H9 (cell line): ENCODE measurements at regions not wholly inside any gene's neighbourhood (a gene's known extent, or its start where the extent isn't known, plus 50 kb on each side); places are given as distances from the start of the nearest gene placed in this dataset.

Experiments
- DNase-seq: peaks from one replicate; pipeline ENCODE4 v3.0.0-alpha.2; 2017
- H2AFZ ChIP-seq: one replicate; pipeline ENCODE4 v1.6.1; 2013; ENCODE audit warnings: mild to moderate bottlenecking, low read length, control low read depth, moderate library complexity
- H2AK5ac ChIP-seq: 2 replicates; pipeline ENCODE4 v1.6.1; 2013; ENCODE audit warnings: low read length, control low read depth, mixed read lengths; ENCODE audit not compliant: insufficient read length
- H2BK120ac ChIP-seq: one replicate; pipeline ENCODE4 v1.6.1; 2013; ENCODE audit warnings: low read depth, mild to moderate bottlenecking, low read length, control low read depth, inconsistent platforms; ENCODE audit not compliant: poor library complexity, severe bottlenecking
- H2BK12ac ChIP-seq: 2 replicates; pipeline ENCODE4 v1.6.1; 2013; ENCODE audit warnings: low read length, control low read depth, mixed read lengths, low read depth; ENCODE audit not compliant: insufficient read length
- H2BK15ac ChIP-seq: 2 replicates; pipeline ENCODE4 v1.6.1; 2013; ENCODE audit warnings: low read depth, low read length, control low read depth
- H2BK20ac ChIP-seq: one replicate; pipeline ENCODE4 v1.6.1; 2013; ENCODE audit warnings: low read depth, mild to moderate bottlenecking, low read length, control low read depth, inconsistent platforms; ENCODE audit not compliant: poor library complexity, severe bottlenecking
- H2BK5ac ChIP-seq: 2 replicates; pipeline ENCODE4 v1.6.1; 2013; ENCODE audit warnings: low read length, control low read depth, mixed read lengths; ENCODE audit not compliant: insufficient read length
- H3K14ac ChIP-seq: 2 replicates; pipeline ENCODE4 v1.6.1; 2013; ENCODE audit warnings: low read length, control low read depth; ENCODE audit not compliant: insufficient read depth
- H3K18ac ChIP-seq: 2 replicates; pipeline ENCODE4 v1.6.1; 2013; ENCODE audit warnings: low read depth, mild to moderate bottlenecking, mixed read lengths, low read length, control low read depth; ENCODE audit not compliant: insufficient read length
- H3K23ac ChIP-seq: 2 replicates; pipeline ENCODE4 v1.6.1; 2013; ENCODE audit warnings: low read length, control low read depth, mixed read lengths, low read depth; ENCODE audit not compliant: insufficient read length
- H3K23me2 ChIP-seq: 2 replicates; pipeline ENCODE4 v1.6.1; 2013; ENCODE audit warnings: low read depth, mild to moderate bottlenecking, mixed read lengths, low read length, control low read depth; ENCODE audit not compliant: insufficient read length, poor library complexity, severe bottlenecking
- H3K27ac ChIP-seq: 2 replicates; pipeline ENCODE4 v1.5.1; 2013; ENCODE audit warnings: low read length, control low read depth, mixed read lengths, low read depth; ENCODE audit not compliant: insufficient read length
- H3K27me3 ChIP-seq: 2 replicates; pipeline ENCODE4 v1.6.1; 2013; ENCODE audit warnings: low read length, control low read depth, inconsistent platforms; ENCODE audit not compliant: insufficient read depth
- H3K4ac ChIP-seq: 2 replicates; pipeline ENCODE4 v1.6.1; 2013; ENCODE audit warnings: low read depth, mild to moderate bottlenecking, control low read depth, inconsistent platforms, low read length, moderate library complexity
- H3K4me1 ChIP-seq: 2 replicates; pipeline ENCODE4 v1.6.1; 2013; ENCODE audit warnings: low read length, control low read depth, inconsistent platforms; ENCODE audit not compliant: insufficient read depth
- H3K4me2 ChIP-seq: 2 replicates; pipeline ENCODE4 v1.6.1; 2013; ENCODE audit warnings: low read length, control low read depth, mixed read lengths; ENCODE audit not compliant: insufficient read length, insufficient read depth
- H3K56ac ChIP-seq: 2 replicates; pipeline ENCODE4 v1.6.1; 2013; ENCODE audit warnings: low read depth, mild to moderate bottlenecking, mixed read lengths, low read length, control low read depth; ENCODE audit not compliant: insufficient read length
- H3K79me1 ChIP-seq: 2 replicates; pipeline ENCODE4 v1.6.1; 2013; ENCODE audit warnings: low read depth, mild to moderate bottlenecking, moderate library complexity, low read length, control low read depth, inconsistent platforms; ENCODE audit not compliant: insufficient read depth, poor library complexity, severe bottlenecking
- H3K79me2 ChIP-seq: 2 replicates; pipeline ENCODE4 v1.6.1; 2013; ENCODE audit warnings: low read length, control low read depth, inconsistent platforms; ENCODE audit not compliant: insufficient read depth
- H3K9ac ChIP-seq: 2 replicates; pipeline ENCODE4 v1.6.1; 2013; ENCODE audit warnings: low read length, control low read depth, mixed read lengths; ENCODE audit not compliant: insufficient read length; ENCODE audit errors: extremely low read depth
- H3K9me3 ChIP-seq: one replicate; pipeline ENCODE4 v1.6.1; 2013; ENCODE audit warnings: low read depth, low read length, inconsistent platforms; ENCODE audit not compliant: control insufficient read depth
- H3T11ph ChIP-seq: one replicate; pipeline ENCODE4 v1.6.1; 2013; ENCODE audit warnings: mild to moderate bottlenecking, low read length, control low read depth, inconsistent platforms
- H4K20me1 ChIP-seq: one replicate; pipeline ENCODE4 v1.6.1; 2013; ENCODE audit not compliant: control insufficient read depth, insufficient read length, insufficient read depth
- H4K5ac ChIP-seq: 2 replicates; pipeline ENCODE4 v1.6.1; 2013; ENCODE audit warnings: low read depth, mild to moderate bottlenecking, mixed read lengths, low read length, control low read depth; ENCODE audit not compliant: insufficient read length
- H4K8ac ChIP-seq: replicated peaks from 2 replicates; pipeline ENCODE4 v1.6.1; 2013; ENCODE audit warnings: low read length, control low read depth, mixed read lengths, low read depth; ENCODE audit not compliant: insufficient read length
- H4K91ac ChIP-seq: 2 replicates; pipeline ENCODE4 v1.6.1; 2013; ENCODE audit warnings: low read depth, mild to moderate bottlenecking, moderate library complexity, mixed read lengths, low read length, control low read depth; ENCODE audit not compliant: insufficient read length
- H3K27ac Mint-ChIP-seq, 3 experiments: 2 replicates in 2 of 3; 3 replicates in 1 of 3; pipeline ENCODE4 v1.8.0; 2020 to 2021; ENCODE audit warnings: mixed read lengths in 3 of 3, mild to moderate bottlenecking in 1 of 3, moderate library complexity in 1 of 3
- H3K27me3 Mint-ChIP-seq: 2 replicates; pipeline ENCODE4 v1.8.0; 2021; ENCODE audit warnings: low read depth, mild to moderate bottlenecking, moderate library complexity, mixed read lengths
- H3K36me3 Mint-ChIP-seq, 3 experiments: 2 replicates in 2 of 3; 3 replicates in 1 of 3; pipeline ENCODE4 v1.8.0; 2020 to 2021; ENCODE audit warnings: low read depth in 3 of 3, mixed read lengths in 3 of 3; ENCODE audit not compliant: insufficient read depth in 1 of 3
- H3K4me1 Mint-ChIP-seq, 2 experiments: 2 replicates each; pipeline ENCODE4 v1.8.0; 2020; ENCODE audit warnings: mixed read lengths in 2 of 2
- H3K4me3 Mint-ChIP-seq, 2 experiments: 2 replicates in 1 of 2; 3 replicates in 1 of 2; pipeline ENCODE4 v1.8.0; 2020 to 2021; ENCODE audit warnings: mild to moderate bottlenecking in 2 of 2, mixed read lengths in 2 of 2, moderate library complexity in 1 of 2
- H3K9me3 Mint-ChIP-seq, 2 experiments: 2 replicates in 1 of 2; 3 replicates in 1 of 2; pipeline ENCODE4 v1.8.0; 2020; ENCODE audit warnings: mild to moderate bottlenecking in 2 of 2, mixed read lengths in 2 of 2, moderate library complexity in 1 of 2
- CTCF ChIP-seq: fragments of 200-600 bp; sonication (generic); conservative IDR thresholded peaks from 3 replicates; pipeline ENCODE4 v1.8.0; 2021; ENCODE audit warnings: antibody characterized with exemption, mild to moderate bottlenecking
- WGBS: extraction: QIAGEN DNeasy Blood & Tissue Kit; methylation state at CpG from one replicate; pipeline ENCODE4 v1.1.7; 2013; ENCODE audit warnings: missing lambda C conversion rate, low lambda C conversion rate, mixed read lengths; ENCODE audit not compliant: insufficient read length; ENCODE audit errors: extremely low coverage; 5-methylcytosine and 5-hydroxymethylcytosine counted together

GRCh38 chr7:131630427-131630826 is 74.0 kb upstream of the PODXL start:
- H3K56ac ChIP-seq, result no peak overlapping the region
- H3K27me3 ChIP-seq, result no peaks in the 10 kb centered on the region; the same call in 1 of the 2 replicates
- no peak overlapping the region for H4K8ac ChIP-seq
- H4K5ac ChIP-seq, result no peak overlapping the region
- H3K23me2 ChIP-seq, result no peaks in the 10 kb centered on the region
- Mint-ChIP-seq H3K36me3 (peaks cover 0 to 2% (median 0%) of the 10 kb centered on the region in 3 experiments; a peak in 2 of 7 replicates), H3K27me3 (peaks cover 11% of the 10 kb centered on the region), H3K4me1 (peaks cover 48 to 49% of the 10 kb centered on the region in 2 experiments), H3K9me3 (no peaks in the 10 kb centered on the region; a peak in 2 of 5 replicates), H3K4me3 (no peak overlapping the region), H3K27ac (no peak overlapping the region)
- no peak overlapping the region for H3K4ac ChIP-seq
- H2BK5ac ChIP-seq, result no peak overlapping the region
- H2BK120ac ChIP-seq, result no peak overlapping the region
- no peak for TF ChIP-seq CTCF
- H3K27ac ChIP-seq, result no peak overlapping the region
- H3K9ac ChIP-seq, result no peak overlapping the region
- no peaks in the 10 kb centered on the region for H3K9me3 ChIP-seq
- DNase-seq, result no peak
- WGBS, result no CpG with 5 or more reads among the region's 4 CpGs
- H3K4me1 ChIP-seq, result no peaks in the 10 kb centered on the region; the same call in 1 of the 2 replicates
- no peak overlapping the region for H2BK15ac ChIP-seq
- no peak overlapping the region for H3K18ac ChIP-seq
- H2BK20ac ChIP-seq, result no peak overlapping the region
- no peaks in the 10 kb centered on the region for H3K79me2 ChIP-seq
- H2AFZ ChIP-seq, result no peak overlapping the region
- no peak overlapping the region for H3K14ac ChIP-seq
- H4K20me1 ChIP-seq, result no peaks in the 10 kb centered on the region
- H3T11ph ChIP-seq, result no peak overlapping the region
- H3K4me2 ChIP-seq, result no peak overlapping the region
- no peak overlapping the region for H4K91ac ChIP-seq
- H2BK12ac ChIP-seq, result no peak overlapping the region
- no peaks in the 10 kb centered on the region for H3K79me1 ChIP-seq
- H2AK5ac ChIP-seq, result no peak overlapping the region
- H3K23ac ChIP-seq, result no peak overlapping the region
